Astrocyte of the hippocampus (primary cell): ENCODE measurements at regions not wholly inside any gene's neighbourhood (a gene's known extent, or its start where the extent isn't known, plus 50 kb on each side); places are given as distances from the start of the nearest gene placed in this dataset.

ENCODE experiments used
- DNase-seq: peaks from one replicate; pipeline ENCODE4 v3.0.0; 2011; ENCODE audit warnings: low read depth, low spot score

DNA sequence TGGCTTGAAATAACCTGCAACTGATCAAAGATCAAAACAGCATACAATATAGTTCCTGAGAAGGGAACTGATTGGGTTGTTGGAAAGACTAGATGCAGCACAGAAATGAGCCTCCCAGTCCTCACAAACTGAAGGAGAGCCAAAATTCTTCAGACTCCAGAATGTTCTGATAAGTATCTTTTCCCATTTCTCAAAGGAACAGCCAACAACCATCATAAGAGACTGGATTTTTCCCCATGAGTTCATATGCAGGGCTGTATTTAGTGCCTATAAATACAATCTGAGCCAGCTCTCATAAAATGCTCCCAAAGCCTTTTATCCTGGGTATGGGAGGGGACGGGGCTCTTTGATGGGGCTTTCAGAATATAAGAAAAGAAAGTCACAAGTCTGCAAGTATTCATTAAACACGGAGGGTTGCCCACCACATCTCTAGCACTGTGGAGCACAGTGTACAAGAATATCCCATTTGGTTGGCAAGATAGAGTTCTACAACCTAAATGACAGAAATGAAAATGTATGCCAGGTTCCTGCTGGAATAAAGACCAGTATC is 50.7 kb upstream of the LYVE1 start:
- no peak for DNase-seq

DNA sequence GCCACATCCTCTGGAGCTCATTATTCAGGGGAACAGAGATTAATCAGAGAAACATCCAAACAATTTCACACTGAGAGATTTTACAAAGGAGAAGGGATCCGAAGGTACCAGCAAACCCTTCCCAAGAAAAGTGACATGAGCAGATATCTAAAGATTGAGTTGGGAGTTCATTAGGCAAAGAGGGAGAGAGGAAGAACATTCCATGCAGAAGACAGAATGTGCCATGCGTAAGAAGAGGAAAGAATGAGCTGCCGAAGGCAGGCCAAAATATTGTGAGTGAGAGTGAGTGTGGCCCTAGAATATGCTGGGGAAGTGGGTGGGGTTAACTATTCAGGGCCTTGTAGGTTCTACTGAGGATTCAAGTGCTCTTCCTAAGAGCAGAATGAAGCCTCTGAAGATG is 50.0 kb upstream of the LYVE1 start:
- peak; percentile 26 for DNase-seq
